Endothelial cell of umbilical vein (primary cell): ENCODE measurements at regions not wholly inside any gene's neighbourhood (a gene's known extent, or its start where the extent isn't known, plus 50 kb on each side); places are given as distances from the start of the nearest gene placed in this dataset.

Source experiments
- BruUV-seq: library from RNA; stranded (reverse); fragments of 400-500 nt; replicated peaks from 2 replicates; lab custom pipeline; 2021; lab: Mats Ljungman, UMichigan
- CTCF ChIA-PET: fragments of 300-600, 350-600 bp; sonication (Branson Sonifier 250); formaldehyde crosslinking; loops from one replicate; lab custom pipeline; 2021; ENCODE audit warnings: antibody characterized with exemption, inconsistent platforms; lab: Charles Lee
- POLR2A ChIA-PET: fragments of 300-600, 350-600 bp; sonication (Branson Sonifier 250); formaldehyde crosslinking; loops from one replicate; lab custom pipeline; 2021; ENCODE audit warnings: antibody characterized with exemption, inconsistent platforms; lab: Charles Lee
- DNase-seq: peaks from one replicate; pipeline ENCODE4 v3.0.0-alpha.2; 2011; ENCODE audit warnings: low read depth, low spot score
- FAIRE-seq: peaks from 2 replicates; lab custom pipeline; 2011; peaks lifted over from hg19 to GRCh38; lab: Jason Lieb, UNC
- H2AFZ ChIP-seq: 2 replicates; pipeline ENCODE4 v1.6.0; 2012; ENCODE audit warnings: low read depth, low read length, control low read depth, inconsistent platforms
- H3K27ac ChIP-seq: 2 replicates; pipeline ENCODE4 v1.5.1; 2011; ENCODE audit warnings: low read depth, mild to moderate bottlenecking, control low read depth, low read length, moderate library complexity; ENCODE audit not compliant: insufficient read depth
- H3K27me3 ChIP-seq, 2 experiments: 2 replicates each; pipeline versions ENCODE4 v1.6.0 to v1.6.1; 2011; ENCODE audit warnings: low read length in 2 of 2, mixed read lengths in 1 of 2; ENCODE audit not compliant: control insufficient read depth in 2 of 2, insufficient read depth in 2 of 2
- H3K36me3 ChIP-seq, 2 experiments: 2 replicates in 1 of 2; 3 replicates in 1 of 2; pipeline ENCODE4 v1.5.1; 2011; ENCODE audit warnings: low read length in 2 of 2, mild to moderate bottlenecking in 1 of 2, moderate library complexity in 1 of 2; ENCODE audit not compliant: control insufficient read depth in 2 of 2, insufficient read depth in 2 of 2; ENCODE audit errors: extremely low read depth in 1 of 2
- H3K4me1 ChIP-seq: 3 replicates; pipeline ENCODE4 v1.5.1; 2011; ENCODE audit warnings: mild to moderate bottlenecking, low read length; ENCODE audit not compliant: control insufficient read depth, insufficient read depth; ENCODE audit errors: extremely low read depth
- H3K4me2 ChIP-seq: 2 replicates; pipeline ENCODE4 v1.6.1; 2011; ENCODE audit warnings: low read length, control low read depth, mixed read lengths; ENCODE audit not compliant: insufficient read depth
- H3K4me3 ChIP-seq, 3 experiments: fragments of 200-600 bp in 1 of 3; sonication (generic), shearing (Covaris generic) in 1 of 3; replicated peaks in 1 of 3; 2 replicates each; pipeline ENCODE4 v1.5.1; 2011 to 2016; ENCODE audit warnings: control low read depth in 3 of 3, low read length in 3 of 3, mild to moderate bottlenecking in 2 of 3, inconsistent platforms in 1 of 3, low read depth in 1 of 3, moderate library complexity in 1 of 3; ENCODE audit not compliant: insufficient read depth in 1 of 3
- H3K79me2 ChIP-seq: 2 replicates; pipeline ENCODE4 v1.6.0; 2012; ENCODE audit warnings: low read length, inconsistent platforms; ENCODE audit not compliant: control insufficient read depth, insufficient read depth
- H3K9ac ChIP-seq: replicated peaks from 2 replicates; pipeline ENCODE3; 2011; ENCODE audit warnings: low read length, control low read depth; ENCODE audit not compliant: insufficient read depth; ENCODE audit errors: extremely low read depth
- H3K9me1 ChIP-seq: replicated peaks from 3 replicates; pipeline ENCODE4 v1.6.0; 2011; ENCODE audit warnings: mild to moderate bottlenecking, low read length; ENCODE audit not compliant: control insufficient read depth, insufficient read depth; ENCODE audit errors: extremely low read depth
- H3K9me3 ChIP-seq: replicated peaks from 2 replicates; pipeline ENCODE4 v1.5.1; 2012; ENCODE audit warnings: low read length, inconsistent platforms; ENCODE audit not compliant: control insufficient read depth, insufficient read depth
- H4K20me1 ChIP-seq: replicated peaks from 2 replicates; pipeline ENCODE3; 2011; ENCODE audit warnings: mild to moderate bottlenecking, low read length; ENCODE audit not compliant: control insufficient read depth, insufficient read depth; ENCODE audit errors: extremely low read depth
- EZH2 ChIP-seq: IDR thresholded peaks from 2 replicates; pipeline ENCODE4 v1.6.1; 2012; ENCODE audit warnings: borderline replicate concordance, low read depth, mild to moderate bottlenecking, moderate library complexity, low read length, inconsistent platforms; ENCODE audit not compliant: severe bottlenecking
- FOS ChIP-seq: IDR thresholded peaks from 2 replicates; pipeline ENCODE4 v1.6.1; 2011; ENCODE audit warnings: mild to moderate bottlenecking, low read length, moderate library complexity, borderline replicate concordance; ENCODE audit not compliant: insufficient read depth
- GATA2 ChIP-seq: IDR thresholded peaks from 2 replicates; pipeline ENCODE4 v1.7.0; 2011; ENCODE audit warnings: low read depth, mild to moderate bottlenecking, moderate library complexity, mixed read lengths, low read length; ENCODE audit not compliant: insufficient read length, insufficient read depth
- JUN ChIP-seq: IDR thresholded peaks from 2 replicates; pipeline ENCODE4 v1.6.1; 2011; ENCODE audit warnings: borderline replicate concordance, low read depth; ENCODE audit not compliant: insufficient read length, insufficient read depth
- MAX ChIP-seq: IDR thresholded peaks from 2 replicates; pipeline ENCODE4 v1.6.1; 2011; ENCODE audit not compliant: insufficient read depth, insufficient read length
- MYC ChIP-seq: IDR thresholded peaks from one replicate; pipeline ENCODE4 v1.6.1; 2011; ENCODE audit warnings: mild to moderate bottlenecking, low read depth, low read length
- POLR2A ChIP-seq: IDR thresholded peaks from 2 replicates; pipeline ENCODE4 v1.6.1; 2012; ENCODE audit warnings: low read depth, mild to moderate bottlenecking, control low read depth, low read length
- POLR2AphosphoS5 ChIP-seq: IDR thresholded peaks from 2 replicates; pipeline ENCODE4 v1.6.1; 2012; ENCODE audit warnings: low read depth, mild to moderate bottlenecking, control low read depth, low read length, moderate library complexity; ENCODE audit not compliant: insufficient read depth
- dilution Hi-C: fragments of 300-500 bp; cut with MboI; formaldehyde crosslinking; loops from one replicate; pipeline ENCODE4 v1.15.0; 2019; ENCODE audit warnings: low sequenced_read_pairs; ENCODE audit not compliant: extremely low pct_ligation_motif_present
- intact Hi-C: fragments of 100-400 bp; cut with micrococcal nuclease; formaldehyde crosslinking; loops from one replicate; pipeline ENCODE4 v1.10.0; 2022
- TF ChIP-seq, protein P1 (sequence below), 2 donors: IDR thresholded peaks; 1 replicate in 1 of 2; 2 replicates in 1 of 2; pipeline ENCODE4 v1.5.1; 2011; ENCODE audit warnings: low read length in 2 of 2, mild to moderate bottlenecking in 2 of 2, moderate library complexity in 2 of 2, control low read depth in 1 of 2, inconsistent platforms in 1 of 2, low read depth in 1 of 2; ENCODE audit not compliant: insufficient read depth in 1 of 2; ENCODE audit errors: extremely low read depth in 1 of 2

GRCh38 chr1:83015163-83015562 lies 983.8 kb downstream of the TTLL7 start:
- no peak overlapping the region for H2AFZ ChIP-seq
- H3K9ac ChIP-seq: no peak overlapping the region
- no peaks in the 10 kb centered on the region for H3K9me3 ChIP-seq
- H3K27me3 ChIP-seq: peaks cover 0 to 3% of the 10 kb centered on the region in 2 experiments
- FAIRE-seq (no peak), DNase-seq (no peak)
- H3K36me3 ChIP-seq: no peaks in the 10 kb centered on the region
- no peak overlapping the region for H3K4me2 ChIP-seq
- H3K27ac ChIP-seq: no peak overlapping the region
- POLR2A ChIA-PET: no interaction called here
- intact Hi-C loops: no loop called here
- H3K4me3 ChIP-seq: no peak overlapping the region
- no peak for TF ChIP-seq POLR2A
- TF ChIP-seq POLR2AphosphoS5: no peak
- TF ChIP-seq JUN: no peak
- TF ChIP-seq FOS: no peak
- no peak for TF ChIP-seq MAX
- no peak for TF ChIP-seq EZH2
- TF ChIP-seq, protein P1, sequence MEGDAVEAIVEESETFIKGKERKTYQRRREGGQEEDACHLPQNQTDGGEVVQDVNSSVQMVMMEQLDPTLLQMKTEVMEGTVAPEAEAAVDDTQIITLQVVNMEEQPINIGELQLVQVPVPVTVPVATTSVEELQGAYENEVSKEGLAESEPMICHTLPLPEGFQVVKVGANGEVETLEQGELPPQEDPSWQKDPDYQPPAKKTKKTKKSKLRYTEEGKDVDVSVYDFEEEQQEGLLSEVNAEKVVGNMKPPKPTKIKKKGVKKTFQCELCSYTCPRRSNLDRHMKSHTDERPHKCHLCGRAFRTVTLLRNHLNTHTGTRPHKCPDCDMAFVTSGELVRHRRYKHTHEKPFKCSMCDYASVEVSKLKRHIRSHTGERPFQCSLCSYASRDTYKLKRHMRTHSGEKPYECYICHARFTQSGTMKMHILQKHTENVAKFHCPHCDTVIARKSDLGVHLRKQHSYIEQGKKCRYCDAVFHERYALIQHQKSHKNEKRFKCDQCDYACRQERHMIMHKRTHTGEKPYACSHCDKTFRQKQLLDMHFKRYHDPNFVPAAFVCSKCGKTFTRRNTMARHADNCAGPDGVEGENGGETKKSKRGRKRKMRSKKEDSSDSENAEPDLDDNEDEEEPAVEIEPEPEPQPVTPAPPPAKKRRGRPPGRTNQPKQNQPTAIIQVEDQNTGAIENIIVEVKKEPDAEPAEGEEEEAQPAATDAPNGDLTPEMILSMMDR (IDR thresholded peaks at IDR 0.05; ENCODE audit: extremely low read depth in 1 of 2, insufficient read depth in 1 of 2, low read depth in 1 of 2, low read length in 2 of 2): no peak
- no peak for TF ChIP-seq MYC
- TF ChIP-seq GATA2: no peak
- CTCF ChIA-PET: no interaction called here
- H3K4me1 ChIP-seq: no peaks in the 10 kb centered on the region
- no peaks in the 10 kb centered on the region for H4K20me1 ChIP-seq
- BruUV-seq: no TSS peak
- no peaks in the 10 kb centered on the region for H3K79me2 ChIP-seq
- H3K9me1 ChIP-seq: no peaks in the 10 kb centered on the region
- dilution Hi-C loops: no loop called here
